Neural crest cell (in vitro differentiated cells): ENCODE measurements at regions not wholly inside any gene's neighbourhood (a gene's known extent, or its start where the extent isn't known, plus 50 kb on each side); places are given as distances from the start of the nearest gene placed in this dataset.

Experiments used
- DNase-seq: peaks from one replicate; pipeline ENCODE4 v3.0.0; 2021; ENCODE audit warnings: low read depth, mixed read lengths, low spot score
- H3K27ac Mint-ChIP-seq: one replicate; pipeline ENCODE4 v1.8.0; 2021; ENCODE audit warnings: mild to moderate bottlenecking, mixed read lengths; ENCODE audit not compliant: unreplicated experiment
- H3K27me3 Mint-ChIP-seq: 2 replicates; pipeline ENCODE4 v1.8.0; 2021; ENCODE audit warnings: low read depth, mild to moderate bottlenecking, mixed read lengths
- H3K36me3 Mint-ChIP-seq: 2 replicates; pipeline ENCODE4 v1.8.0; 2021; ENCODE audit warnings: low read depth, mild to moderate bottlenecking, mixed read lengths
- H3K4me1 Mint-ChIP-seq: 2 replicates; pipeline ENCODE4 v1.8.0; 2021; ENCODE audit warnings: mixed read lengths
- H3K4me3 Mint-ChIP-seq: one replicate; pipeline ENCODE4 v1.8.0; 2021; ENCODE audit warnings: mild to moderate bottlenecking, mixed read lengths
- H3K9me3 Mint-ChIP-seq: 2 replicates; pipeline ENCODE4 v1.8.0; 2021; ENCODE audit warnings: mixed read lengths
- TF ChIP-seq, protein P1 (sequence below): fragments of 200-600 bp; sonication (generic); conservative IDR thresholded peaks from 2 replicates; pipeline ENCODE4 v1.5.0; 2021; ENCODE audit warnings: antibody characterized with exemption, mild to moderate bottlenecking

- no peak overlapping the region for H3K27ac Mint-ChIP-seq
- DNase-seq, result no peak
- peaks cover 2% of the 10 kb centered on the region for H3K9me3 Mint-ChIP-seq
- peaks cover 2% of the 10 kb centered on the region for H3K36me3 Mint-ChIP-seq
- peaks cover 7% of the 10 kb centered on the region for H3K27me3 Mint-ChIP-seq
- H3K4me1 Mint-ChIP-seq, result peaks cover 20% of the 10 kb centered on the region
- TF ChIP-seq, protein P1, sequence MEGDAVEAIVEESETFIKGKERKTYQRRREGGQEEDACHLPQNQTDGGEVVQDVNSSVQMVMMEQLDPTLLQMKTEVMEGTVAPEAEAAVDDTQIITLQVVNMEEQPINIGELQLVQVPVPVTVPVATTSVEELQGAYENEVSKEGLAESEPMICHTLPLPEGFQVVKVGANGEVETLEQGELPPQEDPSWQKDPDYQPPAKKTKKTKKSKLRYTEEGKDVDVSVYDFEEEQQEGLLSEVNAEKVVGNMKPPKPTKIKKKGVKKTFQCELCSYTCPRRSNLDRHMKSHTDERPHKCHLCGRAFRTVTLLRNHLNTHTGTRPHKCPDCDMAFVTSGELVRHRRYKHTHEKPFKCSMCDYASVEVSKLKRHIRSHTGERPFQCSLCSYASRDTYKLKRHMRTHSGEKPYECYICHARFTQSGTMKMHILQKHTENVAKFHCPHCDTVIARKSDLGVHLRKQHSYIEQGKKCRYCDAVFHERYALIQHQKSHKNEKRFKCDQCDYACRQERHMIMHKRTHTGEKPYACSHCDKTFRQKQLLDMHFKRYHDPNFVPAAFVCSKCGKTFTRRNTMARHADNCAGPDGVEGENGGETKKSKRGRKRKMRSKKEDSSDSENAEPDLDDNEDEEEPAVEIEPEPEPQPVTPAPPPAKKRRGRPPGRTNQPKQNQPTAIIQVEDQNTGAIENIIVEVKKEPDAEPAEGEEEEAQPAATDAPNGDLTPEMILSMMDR, result no peak
- H3K4me3 Mint-ChIP-seq, result no peak overlapping the region
These were observed 101.6 kb upstream of the FOXF1 start for GRCh38 chr16:86408685-86409084.

DNA sequence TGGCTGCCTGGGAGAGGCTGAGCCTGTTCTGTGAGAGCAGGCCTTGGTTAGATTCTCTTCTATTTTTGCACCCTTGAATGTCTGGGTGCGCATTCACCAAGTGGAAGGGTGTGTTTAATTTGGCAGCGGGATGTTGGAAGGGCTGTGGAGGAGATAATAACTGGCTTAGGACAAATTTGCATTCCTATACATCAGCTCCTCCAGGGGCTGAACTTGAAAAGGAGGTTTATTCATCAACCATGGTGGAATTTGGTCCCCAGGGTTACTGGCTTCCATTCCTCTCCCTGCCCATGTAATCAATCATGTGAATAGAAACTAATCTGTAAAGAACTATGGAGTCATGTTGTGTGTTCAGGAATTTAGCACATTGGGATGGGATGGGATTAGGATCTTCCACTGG lies 100.2 kb upstream of the FOXF1 start:
- no peak for DNase-seq
- H3K4me1 Mint-ChIP-seq, result peaks cover 18% of the 10 kb centered on the region
- TF ChIP-seq, protein P1, result no peak
- H3K9me3 Mint-ChIP-seq, result peaks cover 2% of the 10 kb centered on the region
- peaks cover 2% of the 10 kb centered on the region for H3K36me3 Mint-ChIP-seq
- no peak overlapping the region for H3K4me3 Mint-ChIP-seq
- H3K27me3 Mint-ChIP-seq, result peaks cover 7% of the 10 kb centered on the region
- no peak overlapping the region for H3K27ac Mint-ChIP-seq

DNA sequence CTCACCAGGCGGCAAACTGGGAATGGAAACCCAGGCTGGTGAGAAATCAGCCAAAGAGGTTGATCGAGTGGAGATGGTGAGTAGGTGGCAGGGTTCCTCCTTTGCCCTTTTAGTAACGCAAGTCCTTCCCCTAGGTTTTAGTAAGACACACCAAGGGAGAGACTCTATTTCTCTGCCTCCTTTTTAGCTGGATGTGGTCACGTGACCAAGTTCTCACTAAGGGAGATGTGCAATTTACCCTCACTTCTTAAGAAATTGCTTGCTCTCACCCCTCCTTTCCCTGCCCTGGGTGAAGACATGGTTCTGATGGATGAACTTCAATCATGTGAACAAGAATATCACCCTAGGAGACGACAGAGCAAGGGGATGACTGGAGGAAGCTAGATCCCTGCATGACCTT lies 99.8 kb upstream of the FOXF1 start:
- peaks cover 21% of the 10 kb centered on the region for H3K4me1 Mint-ChIP-seq
- no peak overlapping the region for H3K27ac Mint-ChIP-seq
- peaks cover 2% of the 10 kb centered on the region for H3K9me3 Mint-ChIP-seq

GRCh38 chr16:86411897-86412296 lies 98.4 kb upstream of the FOXF1 start:
- TF ChIP-seq, protein P1, result no peak
- Mint-ChIP-seq H3K27me3 (peaks cover 2% of the 10 kb centered on the region), H3K9me3 (peaks cover 11% of the 10 kb centered on the region), H3K36me3 (peaks cover 2% of the 10 kb centered on the region), H3K27ac (no peak overlapping the region), H3K4me3 (no peak overlapping the region), H3K4me1 (peaks cover 26% of the 10 kb centered on the region)
- no peak for DNase-seq

More for the DNA sequence above, 99.8 kb upstream of the FOXF1 start:
- DNase-seq, result no peak
- TF ChIP-seq, protein P1, result no peak
- Mint-ChIP-seq H3K4me3 (no peak overlapping the region), H3K27me3 (peaks cover 7% of the 10 kb centered on the region), H3K36me3 (peaks cover 2% of the 10 kb centered on the region)

DNA sequence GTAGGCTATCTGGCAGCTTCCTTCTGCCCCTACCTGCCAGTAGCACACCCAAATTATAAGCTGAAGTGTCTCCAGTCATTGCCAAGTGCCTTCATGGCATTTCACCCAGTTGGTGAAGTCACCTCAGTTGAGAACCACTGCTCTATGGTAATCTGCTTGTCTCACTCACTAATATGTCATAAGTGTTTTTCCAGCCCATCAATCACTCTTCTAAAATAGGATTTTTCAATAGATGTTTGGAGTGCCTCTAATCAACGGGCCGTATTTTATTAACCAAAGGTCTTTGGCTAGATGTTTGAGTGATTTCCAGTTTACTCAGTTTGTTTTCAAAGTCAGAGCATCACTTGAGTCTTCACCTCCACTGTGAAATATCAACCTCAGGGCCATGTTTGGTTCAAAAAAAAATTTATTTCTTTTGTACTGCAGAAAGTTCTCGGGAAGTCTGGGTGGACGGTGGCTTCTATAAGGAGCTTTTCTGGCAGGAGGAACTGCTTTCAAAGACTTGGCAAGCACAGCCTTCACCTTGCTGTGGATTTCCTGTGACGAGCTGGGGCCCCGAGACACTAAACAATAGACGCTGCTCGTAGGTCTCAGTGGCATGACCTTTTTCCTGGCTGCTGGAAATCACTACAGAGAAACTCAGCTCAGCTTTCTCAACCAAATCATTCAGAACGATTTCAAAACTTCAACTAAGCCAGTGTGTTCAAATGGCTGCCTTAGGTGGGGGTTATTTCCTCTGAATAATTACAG lies 95.2 kb upstream of the FOXF1 start:
- Mint-ChIP-seq H3K4me3 (no peak overlapping the region), H3K27me3 (peaks cover 2% of the 10 kb centered on the region), H3K4me1 (peaks cover 18% of the 10 kb centered on the region), H3K9me3 (peaks cover 14% of the 10 kb centered on the region), H3K36me3 (peaks cover 2% of the 10 kb centered on the region), H3K27ac (peak overlapping the region; percentile 10)
- no peak for DNase-seq
- TF ChIP-seq, protein P1, result no peak
